LoVo (cell line): ENCODE measurements at regions not wholly inside any gene's neighbourhood (a gene's known extent, or its start where the extent isn't known, plus 50 kb on each side); places are given as distances from the start of the nearest gene placed in this dataset.

Source experiments
- DNase-seq: peaks from one replicate; pipeline ENCODE4 v3.0.0-alpha.2; 2016; ENCODE audit warnings: low spot score

DNA sequence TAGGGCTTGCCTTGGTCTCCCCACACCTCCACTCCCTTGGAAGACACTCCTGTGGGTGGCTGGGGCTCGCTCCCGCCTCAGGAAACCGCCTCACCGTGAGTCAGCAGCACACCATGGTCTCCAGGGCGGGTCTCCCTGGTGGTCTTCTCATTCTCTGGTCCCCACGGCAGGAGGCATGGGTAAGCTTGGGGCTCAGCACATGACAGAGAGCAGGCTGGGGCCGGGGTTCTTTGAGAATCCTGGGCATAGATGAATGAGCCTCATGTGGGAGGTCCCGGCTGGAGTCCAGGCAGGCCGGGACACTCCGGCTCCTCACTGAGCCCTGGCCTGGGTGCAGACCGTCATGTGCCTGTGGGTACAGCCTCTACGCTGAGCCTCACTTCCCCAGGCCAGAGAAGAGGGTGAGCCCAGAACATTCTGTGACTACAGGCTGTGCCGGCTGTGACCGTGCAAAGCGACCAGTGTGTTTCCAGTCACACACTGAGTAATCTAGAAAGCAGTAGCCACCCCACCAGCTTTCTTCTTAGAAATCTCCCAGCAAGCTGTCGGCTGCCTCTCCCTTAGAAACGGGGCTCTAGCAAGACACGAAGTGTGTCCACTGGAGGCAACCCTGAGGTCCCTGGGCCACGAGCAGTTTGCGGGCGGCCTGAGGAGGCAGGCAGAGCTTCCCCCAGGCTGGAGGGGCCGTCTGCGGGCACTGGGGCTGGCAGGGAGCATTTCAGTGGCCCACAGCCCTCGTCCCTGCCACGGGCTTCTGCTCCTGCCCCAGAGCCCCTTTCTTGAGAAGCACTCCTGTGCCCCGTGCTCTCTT lies 93.1 kb downstream of the RHOB start:
- DNase-seq = no peak

DNA sequence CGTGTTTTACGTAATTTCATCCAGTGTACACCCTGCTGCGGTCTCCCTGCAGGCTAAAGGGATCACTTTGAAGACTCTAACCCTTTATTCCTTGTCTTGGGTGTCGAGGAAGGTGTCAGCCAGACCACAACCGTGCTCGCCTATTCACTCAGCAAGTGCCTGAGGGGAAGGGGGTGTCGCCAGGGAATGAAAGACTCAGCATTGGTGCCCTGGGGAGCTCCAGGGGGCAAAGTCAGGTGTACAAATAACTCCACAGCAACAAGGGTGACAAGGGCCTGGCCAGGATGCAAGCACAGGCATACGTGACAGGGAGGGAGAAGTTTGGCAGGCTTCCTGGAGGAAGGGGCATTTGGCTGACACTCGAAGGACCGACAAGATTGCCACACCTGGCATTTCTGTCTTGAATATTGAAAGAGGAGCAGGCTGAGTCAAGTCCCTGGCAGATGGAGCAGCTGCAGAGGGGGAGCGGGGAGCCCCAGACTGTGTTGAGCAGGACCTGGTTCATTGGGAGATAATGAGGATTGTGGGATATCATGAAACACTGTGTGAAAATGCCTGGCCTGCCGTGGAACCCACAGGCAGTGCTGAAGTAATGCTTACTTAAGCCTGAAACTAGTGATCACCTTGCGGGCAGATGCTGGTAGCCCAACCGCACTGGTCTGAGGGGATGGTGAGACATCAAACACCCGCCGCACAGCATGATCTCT lies 93.9 kb downstream of the RHOB start:
- DNase-seq = no peak

DNA sequence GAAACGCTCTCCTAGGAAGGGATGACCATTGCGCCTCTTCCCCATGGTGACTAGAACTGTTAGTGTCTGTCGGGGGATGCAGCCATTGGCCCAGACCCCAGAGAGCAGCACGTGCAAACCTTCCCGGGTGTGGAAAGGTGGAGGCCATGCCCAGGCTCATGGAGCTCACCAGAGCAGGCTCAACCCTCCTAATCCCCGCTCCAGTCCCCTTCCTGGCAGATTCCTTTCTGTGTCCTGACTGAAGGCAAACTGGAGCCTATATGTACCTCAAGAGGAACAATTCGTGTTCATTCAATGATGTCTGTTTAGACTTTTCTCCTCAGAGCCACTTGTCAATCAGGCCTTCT lies 94.4 kb downstream of the RHOB start:
- DNase-seq = no peak

DNA sequence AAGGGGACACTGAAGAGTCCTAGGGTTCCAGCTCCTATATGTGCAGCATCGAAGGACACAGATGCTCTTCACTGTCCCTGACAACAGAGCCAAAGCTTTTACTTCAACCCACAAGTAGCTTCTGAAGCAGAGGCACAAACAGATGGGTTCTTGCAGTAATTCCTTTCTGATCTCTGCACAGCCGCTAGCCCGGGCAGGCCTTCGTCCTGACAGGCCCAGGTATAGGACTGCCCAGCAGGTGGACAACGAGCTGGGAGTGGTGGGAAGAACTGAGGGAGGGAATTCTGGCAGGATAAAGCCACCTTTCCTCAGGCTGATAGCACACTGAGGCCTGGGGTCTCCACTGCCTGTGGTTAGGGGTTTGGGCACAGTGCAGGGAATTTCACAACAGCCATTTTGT lies 94.8 kb downstream of the RHOB start:
- no peak for DNase-seq

DNA sequence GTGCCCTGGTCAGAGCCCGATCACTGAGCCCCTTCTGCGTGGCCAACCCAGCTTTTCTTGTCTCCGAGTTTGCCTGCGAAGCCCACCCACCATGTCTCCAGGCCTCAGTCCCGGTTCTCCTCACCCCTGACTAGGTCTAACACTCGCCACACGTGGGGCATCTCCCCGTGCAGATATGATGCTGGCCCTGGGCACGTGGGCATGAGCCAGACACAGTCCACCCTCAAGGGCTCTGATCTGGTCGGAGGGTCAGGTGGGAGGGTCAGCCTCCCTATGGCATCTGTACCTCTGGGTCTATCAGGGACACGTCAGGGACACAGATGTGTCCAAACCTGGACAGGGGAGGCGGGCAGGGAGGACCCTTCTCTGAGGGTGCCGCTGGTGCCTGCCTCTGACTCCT lies 95.4 kb downstream of the RHOB start:
- no peak for DNase-seq

DNA sequence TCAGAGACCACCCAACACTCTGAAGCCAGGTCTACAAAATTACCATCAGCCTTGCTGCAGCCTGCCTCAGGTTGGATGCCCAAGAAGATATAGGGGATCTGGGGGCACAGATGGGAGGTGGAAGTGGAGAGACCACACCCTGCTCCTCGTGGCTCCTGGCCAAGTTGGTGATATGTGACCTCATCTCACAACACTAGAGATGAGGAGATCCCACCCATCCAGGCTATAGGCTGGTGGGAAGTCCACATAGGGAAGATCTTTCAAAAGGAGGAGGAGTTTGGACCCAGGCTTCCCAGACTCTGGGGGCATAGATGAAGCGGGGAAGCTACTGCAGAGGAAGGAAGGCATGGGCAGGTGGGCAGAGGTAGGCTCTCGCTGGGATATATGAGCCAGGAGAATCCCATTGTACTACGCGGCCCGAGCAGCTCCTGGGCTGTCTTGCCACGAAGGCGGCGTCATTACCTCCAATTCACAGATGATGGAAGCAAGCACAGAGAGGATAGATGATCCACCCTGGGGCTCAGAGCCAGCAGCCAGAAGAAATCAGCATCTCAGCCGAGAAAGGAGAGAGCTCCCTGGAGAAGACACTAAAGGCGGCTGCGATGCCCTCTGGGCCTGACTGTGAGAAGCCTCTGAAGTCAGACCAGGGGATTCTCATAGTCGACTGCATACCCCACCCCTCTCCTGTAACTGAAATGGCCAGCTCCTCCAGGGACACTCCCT lies 96.0 kb downstream of the RHOB start:
- DNase-seq = no peak

DNA sequence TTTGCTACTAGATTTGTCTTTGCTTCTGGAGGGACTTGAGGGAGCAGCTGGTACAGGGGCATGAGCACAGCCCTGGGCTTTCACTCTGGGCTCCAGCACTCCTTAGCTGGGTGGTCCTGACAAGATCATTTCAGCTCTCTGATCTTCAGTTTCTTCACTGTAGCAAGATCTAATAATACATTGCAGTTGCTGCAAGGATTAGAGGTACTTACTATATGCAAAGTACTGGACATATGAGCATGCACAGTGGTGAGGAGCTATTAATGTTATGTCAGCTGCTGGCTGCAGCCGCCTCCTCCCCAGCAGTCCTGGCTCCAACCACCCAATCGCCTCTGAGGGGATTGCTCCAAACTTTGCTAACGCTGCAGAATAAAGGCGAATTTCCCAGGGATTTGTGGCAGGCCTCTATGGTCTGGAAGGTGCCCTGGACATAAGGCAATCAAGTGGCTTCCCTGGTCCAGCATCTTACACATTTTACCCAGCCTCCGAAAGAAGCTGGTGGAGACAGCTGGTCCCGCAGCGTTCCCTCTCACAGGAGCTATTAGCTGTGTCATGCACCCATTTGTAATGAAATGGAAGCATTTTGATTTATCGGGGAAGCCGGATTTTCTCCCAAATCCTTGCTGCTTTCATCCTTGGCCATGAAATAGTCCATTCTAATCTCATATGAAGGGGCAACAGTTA lies 96.7 kb downstream of the RHOB start:
- DNase-seq = no peak

DNA sequence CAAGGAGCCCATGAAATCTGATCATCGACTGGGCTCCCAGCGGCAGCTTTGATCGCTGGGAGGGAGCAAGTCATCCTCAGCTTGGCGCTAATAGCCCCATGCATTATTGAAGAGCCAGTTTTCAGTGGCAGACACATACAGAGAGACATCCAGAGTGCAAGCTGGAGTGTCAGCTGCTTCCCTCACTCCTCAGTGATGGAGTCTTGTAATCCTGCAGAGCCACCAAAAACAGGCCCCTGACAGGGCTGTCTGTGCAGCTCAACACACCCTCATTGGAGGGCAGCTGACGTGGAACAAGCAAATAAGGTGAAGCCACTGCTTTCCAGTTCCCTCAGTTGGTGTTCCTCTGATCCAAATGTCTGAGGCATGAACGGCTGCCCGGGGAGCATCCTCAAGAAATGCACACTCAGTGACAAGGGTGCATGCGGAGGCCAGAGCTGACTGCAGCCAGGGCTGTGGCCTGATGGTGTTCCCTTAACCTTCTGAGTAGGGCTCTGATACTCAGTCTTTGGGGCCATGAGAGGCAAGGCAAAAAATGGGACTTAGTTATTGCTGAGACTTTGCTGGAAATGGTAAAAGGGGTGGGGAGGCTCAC lies 97.4 kb downstream of the RHOB start:
- no peak for DNase-seq

DNA sequence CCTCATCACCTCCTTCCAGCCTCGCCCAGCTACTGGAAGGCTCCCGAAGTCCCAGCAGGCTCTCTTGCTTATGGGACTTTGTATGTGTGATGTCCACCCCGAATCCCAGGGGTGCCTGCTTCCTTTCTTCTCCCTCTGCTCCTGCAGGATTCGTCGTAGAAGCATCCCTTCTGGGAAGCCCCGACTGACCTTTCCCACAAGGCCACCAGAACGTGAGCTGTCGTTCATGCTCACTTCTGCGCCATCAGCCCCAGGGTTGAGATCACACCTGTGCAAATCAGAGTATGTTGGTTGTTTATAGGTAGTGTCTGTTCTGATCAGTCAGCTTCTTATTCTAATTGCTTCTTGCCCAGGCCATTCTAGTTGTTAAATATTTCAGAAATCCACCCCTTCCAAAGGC lies 101.8 kb downstream of the HS1BP3 start:
- no peak for DNase-seq

DNA sequence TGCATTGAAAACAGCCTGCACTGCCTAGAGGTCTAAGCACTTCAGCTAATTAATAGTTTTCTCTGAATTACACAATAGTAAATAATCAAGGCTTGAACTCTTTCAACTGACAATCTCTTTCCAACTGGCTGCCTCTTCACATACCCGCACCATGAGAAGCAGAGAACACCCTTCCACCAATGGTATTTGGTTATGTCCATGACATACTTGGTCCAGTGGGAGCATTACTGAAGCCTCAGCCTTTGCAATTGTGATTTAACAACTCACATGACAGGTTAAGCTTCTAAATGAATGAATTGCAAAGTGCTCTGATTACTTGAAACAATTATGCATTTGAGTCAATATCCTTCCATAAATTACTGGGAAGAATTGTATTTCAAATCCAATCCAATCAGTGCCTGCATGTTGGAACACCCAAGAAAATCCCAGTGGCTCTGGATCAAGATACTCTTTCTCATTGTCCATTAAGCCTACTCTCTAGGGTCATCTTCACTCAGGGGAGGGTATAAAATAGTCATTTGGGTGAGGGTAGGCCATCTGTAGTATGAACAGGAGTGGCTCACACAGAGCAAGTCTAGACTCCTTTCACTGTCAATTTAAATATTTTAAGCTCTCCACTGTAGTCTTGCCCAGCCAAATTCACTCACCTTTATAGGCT lies 101.1 kb downstream of the HS1BP3 start:
- DNase-seq = no peak

DNA sequence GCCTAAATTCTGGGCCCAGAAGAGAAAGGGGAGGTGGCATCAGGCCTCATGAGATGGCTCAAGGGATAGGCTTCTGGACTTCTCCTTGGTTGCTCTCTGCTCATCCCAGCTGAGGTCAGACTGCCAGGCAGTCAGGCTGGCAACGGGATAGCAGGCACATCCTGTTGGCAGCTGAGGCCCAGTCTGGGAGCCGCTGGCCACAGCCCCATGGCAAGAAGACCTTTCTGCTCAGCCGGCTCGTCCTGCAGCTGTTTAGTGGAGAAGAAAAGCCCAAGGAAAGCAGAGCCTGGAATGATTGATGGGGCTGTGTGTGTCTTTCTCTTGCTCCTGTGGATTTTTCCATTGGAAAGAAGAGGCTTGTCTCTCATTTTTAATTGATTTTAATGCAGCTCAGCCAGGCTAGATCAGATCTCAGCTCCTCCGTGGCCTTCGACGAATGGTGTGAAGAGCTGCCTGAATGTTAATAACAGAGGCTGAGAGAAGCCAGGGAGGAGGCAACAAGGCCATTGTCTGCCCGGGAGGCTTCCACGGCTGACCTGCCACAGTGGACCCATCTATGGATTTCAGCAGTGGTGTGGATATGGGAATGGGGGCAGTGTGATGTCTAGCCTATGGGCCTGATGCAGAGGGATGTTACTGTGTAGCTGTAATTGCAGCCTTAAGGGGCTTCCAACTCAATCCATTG lies 99.5 kb downstream of the HS1BP3 start:
- no peak for DNase-seq

DNA sequence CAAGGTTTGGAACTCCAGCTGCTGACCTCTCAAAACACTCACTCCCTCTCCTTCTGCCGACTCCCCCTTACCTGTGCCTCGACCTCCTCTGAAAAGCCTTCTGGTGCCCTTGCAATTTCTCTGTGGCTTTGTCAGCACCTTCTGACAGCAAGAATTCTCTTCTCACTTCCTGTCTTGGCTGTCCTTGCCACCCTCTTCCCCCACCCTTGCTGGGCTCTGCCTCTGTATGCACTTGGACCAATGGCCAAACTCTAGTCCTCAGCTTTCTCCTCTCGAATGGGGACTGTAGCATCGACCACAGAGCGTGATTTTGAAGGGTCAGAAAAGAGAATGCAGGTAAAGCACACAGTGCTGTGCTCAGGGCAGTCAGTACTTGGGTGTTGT lies 99.0 kb downstream of the HS1BP3 start:
- no peak for DNase-seq

DNA sequence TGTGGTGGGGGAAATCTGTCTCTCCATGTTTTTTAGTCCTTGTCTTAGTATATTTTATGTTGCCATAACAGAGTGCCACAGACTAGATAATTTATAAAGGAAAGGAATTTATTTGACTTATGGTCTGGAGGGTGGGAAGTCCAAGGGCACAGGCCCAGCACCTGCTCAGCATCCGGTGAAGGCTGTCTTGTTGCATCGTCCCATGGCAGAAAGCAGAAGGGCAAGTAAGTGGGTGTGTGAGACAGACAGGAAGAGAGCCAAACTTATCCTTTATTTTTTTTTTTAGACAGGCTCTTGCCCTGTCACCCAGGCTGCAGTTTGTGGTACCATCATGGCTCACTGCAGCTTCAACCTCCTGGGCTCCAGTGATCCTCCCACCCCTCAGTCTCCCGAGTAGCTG lies 98.1 kb downstream of the HS1BP3 start:
- no peak for DNase-seq

DNA sequence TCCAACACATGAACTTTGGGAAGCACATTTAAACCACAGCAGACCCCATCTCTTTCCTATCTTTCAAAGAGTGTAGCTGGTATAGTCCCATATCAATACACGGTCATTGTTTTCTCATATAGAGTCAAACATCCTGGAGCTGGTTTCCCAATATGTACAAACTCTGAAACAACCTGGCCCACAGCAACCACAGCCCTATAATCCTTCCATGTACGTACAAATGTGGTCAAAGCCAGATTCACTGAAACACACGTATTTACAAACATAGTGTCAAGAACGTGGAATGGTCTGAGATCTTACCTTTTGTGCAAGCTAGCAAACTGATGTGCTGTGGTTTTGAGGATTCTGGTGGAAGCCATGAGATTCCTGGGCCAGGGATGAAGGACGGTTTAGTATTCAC lies 97.3 kb downstream of the HS1BP3 start:
- DNase-seq = no peak

DNA sequence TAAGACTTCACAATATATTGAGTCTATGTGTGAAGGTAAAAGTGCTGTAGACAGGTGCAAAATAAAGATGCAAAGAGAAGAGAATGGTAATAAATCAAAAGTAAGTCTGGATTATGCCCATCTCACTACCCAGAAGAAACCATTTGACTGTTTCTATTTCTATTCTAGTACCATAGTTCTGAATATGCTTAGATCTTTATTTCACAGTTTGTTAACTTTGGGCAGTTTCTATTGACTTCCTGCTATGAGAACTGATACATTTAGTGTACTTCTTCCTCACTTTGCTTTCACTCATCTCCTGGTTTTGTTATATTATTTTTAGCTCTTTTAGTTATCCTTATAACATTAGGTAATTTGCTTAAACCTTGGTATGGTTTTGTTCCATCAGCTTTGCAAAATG lies 94.9 kb downstream of the HS1BP3 start:
- no peak for DNase-seq

DNA sequence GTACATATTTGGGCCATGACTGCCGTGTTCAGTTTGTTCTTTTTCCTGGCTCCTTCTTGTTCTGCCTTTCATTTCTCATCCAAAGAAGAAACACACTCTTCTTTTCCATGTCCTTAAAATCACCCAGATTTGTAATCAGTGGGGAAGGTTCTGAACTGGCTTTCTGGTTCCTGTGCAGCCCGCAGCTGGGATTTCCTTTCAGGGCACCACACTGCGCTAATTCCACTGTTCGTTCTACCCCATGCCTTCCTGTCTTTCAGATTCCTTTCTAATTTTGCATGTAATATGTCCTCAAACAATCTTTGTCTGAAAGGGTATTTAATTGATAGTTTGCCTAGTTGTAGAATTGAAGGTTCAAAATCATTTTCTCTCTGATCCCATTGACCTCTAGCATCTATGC lies 94.1 kb downstream of the HS1BP3 start:
- DNase-seq = no peak

DNA sequence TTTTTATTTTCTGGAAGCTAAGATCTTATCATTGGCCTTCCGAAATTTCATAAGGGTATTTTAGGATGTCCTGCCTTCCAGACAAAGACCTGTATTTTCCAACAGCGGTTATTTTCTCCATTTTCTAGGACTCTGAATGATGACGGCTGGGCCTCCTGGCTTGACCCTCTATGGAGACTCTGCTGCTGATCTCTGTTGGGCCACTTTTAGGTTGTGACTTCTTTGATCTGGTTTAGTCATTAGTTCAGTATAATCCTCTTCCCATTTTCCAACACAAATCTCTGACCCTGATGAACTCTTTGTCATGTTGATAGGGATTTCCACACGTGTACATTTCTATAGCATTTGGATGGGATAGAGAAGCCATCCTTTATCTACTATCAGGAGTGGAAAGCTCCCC lies 93.7 kb downstream of the HS1BP3 start:
- no peak for DNase-seq

DNA sequence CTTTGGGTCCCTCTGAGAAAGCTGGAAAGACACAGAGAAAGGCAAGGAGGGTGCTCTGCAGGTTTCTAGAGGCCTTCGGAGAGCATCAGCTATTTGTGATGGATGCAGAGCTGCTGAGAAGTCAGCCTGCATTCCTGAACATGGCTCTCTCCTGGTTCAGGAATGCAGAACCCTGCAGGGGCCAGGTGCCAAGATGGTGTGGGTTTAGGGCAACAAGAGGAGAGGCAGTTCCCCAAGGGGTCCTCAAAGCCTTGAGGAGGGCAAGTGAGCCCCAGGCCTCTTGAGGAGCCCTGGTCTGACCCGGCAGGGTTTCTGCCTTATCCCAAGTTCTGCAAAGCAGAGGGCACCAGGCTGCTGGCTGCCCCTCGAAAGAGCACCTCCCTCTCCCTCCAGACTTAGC lies 93.3 kb downstream of the HS1BP3 start:
- no peak for DNase-seq

DNA sequence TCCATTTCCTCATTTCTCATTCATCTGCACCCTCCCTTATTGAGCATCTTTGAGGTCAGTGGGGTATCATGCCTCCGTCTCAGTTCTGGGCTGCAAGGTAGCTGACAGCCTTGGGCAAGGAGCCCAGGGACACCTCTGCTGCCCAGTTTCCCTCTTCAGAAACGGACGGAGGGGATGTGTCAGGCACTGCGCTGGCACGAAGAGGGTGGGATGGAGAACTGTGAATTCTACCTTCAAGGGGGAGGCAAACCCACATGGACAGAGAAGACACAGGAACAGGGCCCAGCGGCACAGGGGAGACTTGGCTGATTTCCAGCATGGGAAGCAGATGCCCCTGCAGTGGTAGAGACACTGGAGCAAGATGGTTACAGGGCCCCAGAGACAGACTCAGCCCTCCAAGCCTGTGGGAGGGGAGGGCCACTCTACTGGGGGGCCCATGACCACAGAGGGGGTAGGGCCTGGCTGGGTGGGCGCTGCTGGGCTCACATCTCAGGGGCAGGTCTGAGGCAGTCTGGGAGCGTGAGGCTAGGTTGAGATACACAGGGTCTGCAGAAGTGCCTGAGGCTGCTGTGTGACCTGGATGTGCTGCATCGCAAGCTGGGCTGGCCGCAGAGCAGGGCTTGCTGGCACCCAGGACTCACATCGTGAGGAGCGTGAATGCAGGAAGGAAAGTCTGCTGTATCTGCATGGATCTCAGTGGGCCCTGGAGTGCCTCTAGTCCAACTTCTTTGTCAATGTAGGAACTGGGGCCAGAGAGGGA lies 92.3 kb downstream of the HS1BP3 start:
- DNase-seq = no peak

DNA sequence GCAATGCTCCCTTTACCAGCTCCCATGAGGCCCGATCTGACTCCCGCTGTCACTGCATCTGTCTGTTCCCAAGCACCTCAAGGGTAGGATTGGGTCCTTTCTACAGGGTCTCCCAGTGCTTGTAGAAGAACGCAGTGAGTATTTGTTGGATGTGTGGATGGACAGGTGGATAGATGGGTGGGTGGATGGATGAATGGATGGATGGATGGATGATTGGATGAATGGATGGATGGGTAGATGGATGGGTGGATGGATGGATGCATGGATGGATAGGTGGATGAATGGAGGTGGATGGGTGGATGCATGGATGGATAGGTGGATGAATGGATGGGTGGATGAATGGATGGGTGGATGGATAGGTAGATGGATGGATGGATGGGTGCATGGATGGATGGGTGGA lies 91.6 kb downstream of the HS1BP3 start:
- DNase-seq = no peak
